K562 (cell line): ENCODE measurements at regions not wholly inside any gene's neighbourhood (a gene's known extent, or its start where the extent isn't known, plus 50 kb on each side); places are given as distances from the start of the nearest gene placed in this dataset.
A peak's percentile ranks its signal among the peaks of the same experiment; 100 is the strongest.

Source experiments
- ATAC-seq: fragments of 200-7000 bp; cut with Tn5 transposase; 3 replicates; pipeline ENCODE4 v1.9.1; 2020; ENCODE audit warnings: moderate library complexity
- BruUV-seq: library from RNA; stranded (reverse); fragments of 400-500 nt; replicated peaks from 2 replicates; lab custom pipeline; 2021; lab: Mats Ljungman, UMichigan
- CTCF ChIA-PET: fragments of 300-600 bp; formaldehyde crosslinking; extraction: SDS; loops from one replicate; lab custom pipeline; 2021; ENCODE audit warnings: low intra/inter-chr PET ratio; lab: Yijun Ruan, JAX
- POLR2A ChIA-PET: fragments of 300-600, 350-650 bp; sonication (Branson Sonifier 250); formaldehyde crosslinking; extraction: SDS; loops from one replicate; lab custom pipeline; 2021; ENCODE audit warnings: antibody characterized with exemption, inconsistent platforms; lab: Yijun Ruan, JAX
- DNase-seq, 4 experiments: peaks; one replicate each; pipeline versions ENCODE4 v3.0.0 to v3.0.0-alpha.2; 2011 to 2018; ENCODE audit warnings: low spot score in 3 of 4, mixed read lengths in 3 of 4; ENCODE audit errors: extremely low read depth in 1 of 4
- FAIRE-seq: peaks from 2 replicates; lab custom pipeline; 2011; peaks lifted over from hg19 to GRCh38; lab: Jason Lieb, UNC
- H2AFZ ChIP-seq: 2 replicates; pipeline ENCODE4 v1.6.0; 2011; ENCODE audit warnings: low read depth, low read length, control low read depth, inconsistent platforms
- H3K27ac ChIP-seq: fragments of 200-600 bp; 3 replicates; pipeline ENCODE4 v1.8.0; 2011; ENCODE audit warnings: low read depth, mild to moderate bottlenecking, control low read depth, inconsistent platforms, low read length, moderate library complexity, mixed read lengths; ENCODE audit errors: extremely low read depth
- H3K27me3 ChIP-seq, 2 experiments: fragments of 300-600 bp in 1 of 2; 2 replicates in 1 of 2; 3 replicates in 1 of 2; pipeline versions ENCODE4 v1.6.0 to v1.8.0; 2011; ENCODE audit warnings: inconsistent platforms in 2 of 2, low read length in 2 of 2, mild to moderate bottlenecking in 1 of 2, mixed read lengths in 1 of 2, moderate library complexity in 1 of 2; ENCODE audit not compliant: control insufficient read depth in 2 of 2, insufficient read depth in 2 of 2
- H3K36me3 ChIP-seq: fragments of 300-600 bp; 3 replicates; pipeline ENCODE4 v1.8.0; 2011; ENCODE audit warnings: mild to moderate bottlenecking, low read length, inconsistent platforms; ENCODE audit not compliant: control insufficient read depth, insufficient read depth
- H3K4me1 ChIP-seq, 2 experiments: fragments of 200-600 bp in 1 of 2; replicated peaks in 1 of 2; 2 replicates in 1 of 2; 3 replicates in 1 of 2; pipeline versions ENCODE4 v1.5.1 to v1.8.0; 2011; ENCODE audit warnings: inconsistent platforms in 2 of 2, low read length in 2 of 2, mild to moderate bottlenecking in 1 of 2, mixed read lengths in 1 of 2, moderate library complexity in 1 of 2; ENCODE audit not compliant: control insufficient read depth in 2 of 2, insufficient read depth in 2 of 2
- H3K4me2 ChIP-seq: 2 replicates; pipeline ENCODE4 v1.6.1; 2011; ENCODE audit warnings: low read length, control low read depth, inconsistent platforms, mixed read lengths; ENCODE audit not compliant: insufficient read depth
- H3K4me3 ChIP-seq: fragments of 200-600 bp; sonication (generic), shearing (Covaris generic); 2 replicates; pipeline ENCODE4 v1.5.1; 2016; ENCODE audit warnings: control low read depth, inconsistent platforms
- H3K79me2 ChIP-seq: fragments of 200-600 bp; 3 replicates; pipeline ENCODE4 v1.8.0; 2011; ENCODE audit warnings: low read length, inconsistent platforms; ENCODE audit not compliant: control insufficient read depth, insufficient read depth
- H3K9ac ChIP-seq, 2 experiments: 2 replicates each; pipeline versions ENCODE4 v1.6.0 to v1.6.1; 2011; ENCODE audit warnings: low read depth in 2 of 2, low read length in 2 of 2, control low read depth in 1 of 2, inconsistent platforms in 1 of 2, mild to moderate bottlenecking in 1 of 2, mixed read lengths in 1 of 2; ENCODE audit not compliant: insufficient read depth in 1 of 2
- H3K9me1 ChIP-seq: one replicate; pipeline ENCODE4 v1.6.0; 2011; ENCODE audit warnings: inconsistent platforms, mild to moderate bottlenecking, low read length, moderate library complexity; ENCODE audit not compliant: control insufficient read depth, insufficient read depth
- H3K9me3 ChIP-seq: replicated peaks from 2 replicates; pipeline ENCODE4 v1.5.1; 2011; ENCODE audit warnings: low read depth, low read length, inconsistent platforms; ENCODE audit not compliant: control insufficient read depth, insufficient read depth
- H4K20me1 ChIP-seq: replicated peaks from 2 replicates; pipeline ENCODE4 v1.6.1; 2011; ENCODE audit warnings: low read length, inconsistent platforms, mixed read lengths; ENCODE audit not compliant: control insufficient read depth, insufficient read depth
- BHLHE40 ChIP-seq: IDR thresholded peaks from 2 replicates; pipeline ENCODE4 v1.6.1; 2011; ENCODE audit warnings: low read length, improper control_type of control experiment
- CREB1 ChIP-seq, 2 experiments: sonication (generic) in 1 of 2; formaldehyde crosslinking in 1 of 2; IDR thresholded peaks; 2 replicates each; pipeline versions ENCODE4 v1.6.1 to v1.8.0; 2012 to 2022; ENCODE audit warnings: inconsistent platforms in 1 of 2, mild to moderate bottlenecking in 1 of 2, missing genetic modification reagents in 1 of 2, moderate library complexity in 1 of 2
- E2F3 ChIP-seq: fragments of 250-450 bp; sonication (Bioruptor Pico); IDR thresholded peaks from 2 replicates; pipeline ENCODE4 v1.4.0; 2020; ENCODE audit warnings: mild to moderate bottlenecking
- GTF2B ChIP-seq: IDR thresholded peaks from 2 replicates; pipeline ENCODE4 v1.6.1; 2011; ENCODE audit not compliant: insufficient read length; ENCODE audit errors: extremely low read depth
- JUN ChIP-seq, 2 experiments: sonication (generic) in 1 of 2; formaldehyde crosslinking in 1 of 2; IDR thresholded peaks; 2 replicates each; pipeline versions ENCODE4 v1.6.1 to v1.8.0; 2012 to 2022; ENCODE audit warnings: borderline replicate concordance in 2 of 2, mild to moderate bottlenecking in 2 of 2, improper control_type of control experiment in 1 of 2, low read depth in 1 of 2, low read length in 1 of 2, missing genetic modification reagents in 1 of 2
- KLF6 ChIP-seq: fragments of 250-450 bp; sonication (Bioruptor Pico); IDR thresholded peaks from 2 replicates; pipeline ENCODE4 v1.4.0; 2020; ENCODE audit warnings: mild to moderate bottlenecking, moderate library complexity, borderline replicate concordance
- NCOA2 ChIP-seq, 2 experiments: fragments of 450-650 bp; IDR thresholded peaks; 2 replicates each; pipeline ENCODE4 v1.6.1; 2018; ENCODE audit warnings: mild to moderate bottlenecking in 2 of 2, moderate library complexity in 1 of 2; ENCODE audit not compliant: partially characterized antibody in 2 of 2
- NFIC ChIP-seq: fragments of 450-650 bp; IDR thresholded peaks from 2 replicates; pipeline ENCODE4 v1.6.1; 2017; ENCODE audit warnings: mild to moderate bottlenecking, inconsistent platforms
- SIRT6 ChIP-seq: IDR thresholded peaks from one replicate; pipeline ENCODE4 v1.6.1; 2012; ENCODE audit warnings: low read depth, mild to moderate bottlenecking, control low read depth, inconsistent platforms, low read length, moderate library complexity
- SMAD3 ChIP-seq: fragments of 450-650 bp; formaldehyde crosslinking; conservative IDR thresholded peaks from 2 replicates; pipeline ENCODE4 v1.4.0; 2020; ENCODE audit warnings: mild to moderate bottlenecking
- STAT6 ChIP-seq: sonication (generic); formaldehyde crosslinking; IDR thresholded peaks from 2 replicates; pipeline ENCODE4 v1.8.1; 2023; ENCODE audit warnings: mild to moderate bottlenecking, missing genetic modification reagents
- SUPT5H ChIP-seq: fragments of 450-650 bp; IDR thresholded peaks from 2 replicates; pipeline ENCODE4 v1.6.1; 2016
- TFE3 ChIP-seq: fragments of 450-650 bp; formaldehyde crosslinking; IDR thresholded peaks from 2 replicates; pipeline ENCODE4 v1.4.0; 2020; ENCODE audit warnings: mild to moderate bottlenecking, mixed read lengths
- THRA ChIP-seq: fragments of 450-650 bp; IDR thresholded peaks from 2 replicates; pipeline ENCODE4 v1.6.1; 2017; ENCODE audit warnings: mild to moderate bottlenecking, moderate library complexity
- TRIM28 ChIP-seq: fragments of 450-650 bp; IDR thresholded peaks from 2 replicates; pipeline ENCODE4 v1.6.1; 2017
- XRCC4 ChIP-seq: IDR thresholded peaks from one replicate; pipeline ENCODE4 v1.6.1; 2011; ENCODE audit not compliant: insufficient read depth, insufficient read length; ENCODE audit errors: extremely low read depth
- ZNF184 ChIP-seq: sonication (generic); formaldehyde crosslinking; IDR thresholded peaks from 2 replicates; pipeline ENCODE4 v1.5.0; 2020; ENCODE audit warnings: missing genetic modification reagents
- WGBS: fragments of 100-300 bp; shearing (Covaris generic); methylation state at CpG from one replicate; pipeline ENCODE4 v1.1.6; 2016; ENCODE audit warnings: low coverage, mixed read lengths; ENCODE audit not compliant: insufficient coverage; ENCODE audit errors: missing lambda C conversion rate; 5-methylcytosine and 5-hydroxymethylcytosine counted together
- in situ Hi-C: fragments of 300-500 bp; cut with MboI; formaldehyde crosslinking; loops from 4 replicates; pipeline ENCODE4 v1.15.0; 2018; ENCODE audit warnings: inconsistent platforms, mixed read lengths
- intact Hi-C: fragments of 100-400 bp; cut with micrococcal nuclease; formaldehyde crosslinking; loops from 2 replicates; pipeline ENCODE4 v1.14.2; 2022

GRCh38 chr12:46558677-46559076, 186.1 kb upstream of the SLC38A2 start:
- ATAC-seq (no peak), DNase-seq (no peak), FAIRE-seq (no peak)
- no peaks in the 10 kb centered on the region for H3K27me3 ChIP-seq
- no peaks in the 10 kb centered on the region for H3K9me1 ChIP-seq
- in situ Hi-C loops, result no loop called here
- no peaks in the 10 kb centered on the region for H4K20me1 ChIP-seq
- no peaks in the 10 kb centered on the region for H3K9me3 ChIP-seq
- 75% methylated on average over 5 of the region's 5 CpGs for WGBS
- POLR2A ChIA-PET, result no interaction called here
- H3K4me2 ChIP-seq, result no peak overlapping the region
- H3K9ac ChIP-seq, result no peak overlapping the region
- CTCF ChIA-PET, result no interaction called here
- H3K4me3 ChIP-seq, result no peak overlapping the region
- no peak overlapping the region for H3K27ac ChIP-seq
- H3K36me3 ChIP-seq, result no peaks in the 10 kb centered on the region
- H3K4me1 ChIP-seq, result peaks cover 3 to 37% of the 10 kb centered on the region in 2 experiments; a peak in 4 of 5 replicates
- H2AFZ ChIP-seq, result 0 out of 2 replicates have a peak overlapping the region, but pooled peaks have one; percentile 54
- intact Hi-C loops, result loop anchor here (5.0 to 10.0 kb wide), 3 partner anchors 126 to 294 kb away; partner anchors contain the start of genes SLC38A1 and SLC38A2
- no TSS peak for BruUV-seq
- no peaks in the 10 kb centered on the region for H3K79me2 ChIP-seq
- no peak for TF ChIP-seq NCOA2 (IDR thresholded peaks at IDR 0.05; ENCODE audit: partially characterized antibody in 2 of 2)
- no peak for TF ChIP-seq ZNF184 (CRISPR knock-in tag)
- TF ChIP-seq CREB1 (IDR thresholded peaks at IDR 0.05), result no peak
- no peak for TF ChIP-seq CREB1 (CRISPR knock-in tag; IDR thresholded peaks at IDR 0.05)
- no peak for TF ChIP-seq STAT6 (CRISPR knock-in tag)
- TF ChIP-seq SUPT5H, result no peak
- no peak for TF ChIP-seq NFIC
- TF ChIP-seq THRA, result no peak
- TF ChIP-seq TRIM28, result no peak
- no peak for TF ChIP-seq BHLHE40
- no peak for TF ChIP-seq GTF2B
- TF ChIP-seq SIRT6, result no peak
- TF ChIP-seq E2F3 (CRISPR knock-in tag), result no peak
- TF ChIP-seq KLF6 (CRISPR knock-in tag), result 0 out of 2 replicates have a peak, but pooled peaks have one; percentile 53
- TF ChIP-seq JUN (IDR thresholded peaks at IDR 0.05; ENCODE audit: borderline replicate concordance, low read depth, low read length), result no peak
- no peak for TF ChIP-seq JUN (CRISPR knock-in tag; IDR thresholded peaks at IDR 0.05; ENCODE audit: borderline replicate concordance)
- TF ChIP-seq SMAD3, result 0 out of 2 replicates have a peak, but pooled peaks have one; percentile 28
- TF ChIP-seq TFE3, result no peak
- no peak for TF ChIP-seq XRCC4
